Islet precursor cell (in vitro differentiated cells): ENCODE measurements at regions not wholly inside any gene's neighbourhood (a gene's known extent, or its start where the extent isn't known, plus 50 kb on each side); places are given as distances from the start of the nearest gene placed in this dataset.

Experiments
- DNase-seq: peaks from one replicate; pipeline ENCODE4 v3.0.0-alpha.2; 2018

DNA sequence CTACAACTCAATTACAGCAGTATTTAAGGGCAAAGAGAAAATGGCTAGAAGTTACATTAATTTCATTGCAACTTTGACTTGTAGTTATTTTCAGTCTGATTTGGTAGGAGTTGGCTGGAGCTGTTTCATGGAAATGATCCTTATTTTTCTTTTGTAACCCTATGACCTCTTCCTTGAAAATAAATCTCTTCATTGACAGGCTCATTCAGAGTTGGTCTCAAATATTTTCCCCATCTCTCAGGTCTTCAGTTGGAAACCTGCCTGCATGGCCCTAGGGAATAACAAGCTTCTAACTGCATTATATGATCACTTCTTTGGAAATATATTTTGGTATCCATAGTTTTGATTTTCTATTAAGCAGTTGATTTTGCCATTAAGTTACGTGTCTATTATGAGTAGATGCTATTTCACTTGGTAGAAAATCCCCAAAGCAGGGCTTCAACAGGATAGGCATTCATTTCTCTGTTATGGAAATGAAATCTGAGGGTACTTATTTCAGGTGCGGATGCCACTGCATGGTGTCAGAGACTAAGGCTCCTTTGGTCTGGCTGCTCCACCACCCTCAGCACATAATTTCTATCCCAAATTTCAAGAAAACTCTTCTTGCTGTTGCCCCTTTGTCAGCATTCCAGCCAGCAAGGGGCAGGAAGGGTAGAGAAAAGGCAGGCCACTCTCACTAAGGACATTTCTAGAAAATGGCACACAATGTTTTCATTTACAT lies 502.5 kb downstream of the SPRY1 start:
- DNase-seq = no peak

DNA sequence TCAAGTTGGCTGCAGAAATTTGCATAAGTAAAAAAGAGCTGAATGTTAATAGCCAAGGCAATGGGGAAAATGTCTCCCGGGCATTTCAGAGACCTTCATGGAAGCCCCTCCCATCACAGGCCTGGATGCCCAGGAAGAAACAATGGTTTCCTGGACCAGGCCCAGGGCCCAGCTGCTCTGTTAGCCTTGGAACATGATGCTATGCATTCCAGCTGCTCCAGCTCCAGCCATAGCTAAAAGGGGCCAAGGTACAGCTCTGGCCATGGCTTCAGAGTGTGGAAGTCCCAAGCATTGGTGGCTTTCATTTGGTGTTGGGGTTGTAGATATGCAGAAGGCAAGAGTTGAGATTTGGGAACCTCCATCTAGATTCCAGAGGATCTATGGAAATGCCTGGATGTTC lies 508.3 kb downstream of the SPRY1 start:
- no peak for DNase-seq

DNA sequence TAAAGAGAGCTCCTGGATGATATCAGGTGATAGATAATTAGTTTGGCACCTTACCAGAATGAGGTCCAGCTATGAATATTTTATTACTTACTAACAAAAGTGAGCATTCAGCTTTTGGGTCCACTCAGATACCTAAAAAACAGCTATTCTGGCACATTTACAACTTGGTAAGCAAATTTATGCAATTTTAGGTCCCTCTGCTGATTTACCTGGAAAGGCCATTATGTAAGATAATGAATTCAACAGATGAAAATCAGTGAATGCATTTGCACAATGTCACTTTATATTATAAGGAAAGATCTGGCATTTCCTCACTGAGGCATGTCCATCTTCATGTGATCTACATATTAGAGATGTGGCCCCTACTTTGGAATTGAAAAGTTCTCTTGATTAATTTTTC lies 517.0 kb downstream of the SPRY1 start:
- no peak for DNase-seq

DNA sequence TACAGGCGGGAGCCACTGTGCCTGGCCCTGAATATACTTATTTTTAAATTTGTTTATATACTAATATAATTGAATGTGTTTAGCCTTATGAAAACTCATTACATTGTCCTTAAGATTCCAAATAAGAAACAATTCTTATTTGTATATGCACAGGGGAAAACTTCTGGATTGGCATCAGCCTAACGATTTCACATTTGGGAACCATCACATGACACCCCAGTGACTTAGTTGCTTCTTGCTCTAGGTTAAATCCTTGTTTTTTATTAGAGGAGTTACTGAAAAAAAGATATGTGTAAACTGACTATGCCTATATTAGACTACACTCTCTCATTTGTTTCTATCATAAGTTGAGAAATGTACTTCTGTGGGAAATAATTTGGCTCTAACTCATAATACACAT lies 520.2 kb downstream of the SPRY1 start:
- DNase-seq = no peak

DNA sequence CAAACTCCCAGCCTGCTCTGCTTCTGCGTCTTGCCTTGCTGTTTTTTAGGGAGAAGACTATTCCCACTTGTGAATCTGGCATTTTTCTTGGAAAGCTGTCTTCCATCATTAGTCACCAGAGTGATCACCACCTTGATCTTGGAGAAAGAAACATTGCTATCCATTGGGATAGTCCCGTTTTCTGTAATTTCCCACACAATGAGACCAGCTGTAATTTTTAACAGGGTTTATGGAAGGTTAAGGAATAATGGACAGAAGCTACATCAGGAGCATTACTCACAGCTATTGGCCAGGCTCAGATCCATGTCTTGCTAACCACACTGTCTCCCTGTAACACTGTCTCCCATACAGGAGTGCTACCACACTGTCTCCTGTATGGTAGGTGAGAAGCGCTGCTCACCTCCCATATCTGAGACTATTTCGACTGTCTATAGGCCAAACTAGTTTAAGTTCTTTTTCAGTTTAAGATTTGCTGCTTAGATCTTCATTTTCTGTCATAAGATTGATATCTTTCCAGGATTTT lies 523.0 kb downstream of the SPRY1 start:
- DNase-seq = no peak

DNA sequence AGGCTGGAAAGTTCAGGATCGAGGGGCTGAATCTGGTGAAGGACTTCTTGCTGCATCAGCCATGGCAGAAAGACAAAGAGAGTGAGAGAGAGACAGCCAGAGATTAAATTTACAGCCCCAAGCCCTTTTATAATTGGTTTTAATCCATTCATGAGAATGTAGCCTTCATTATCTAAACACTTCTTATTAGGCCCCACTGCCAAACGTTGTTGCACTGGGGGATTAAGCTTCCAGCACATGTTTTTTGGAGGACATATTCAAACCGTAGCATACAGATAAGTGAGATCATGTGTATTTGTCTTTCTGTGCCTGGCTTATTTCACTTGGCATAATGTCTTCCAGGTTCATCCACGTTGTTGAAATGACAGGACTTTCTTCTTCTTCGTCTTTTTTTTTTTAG lies 524.7 kb downstream of the SPRY1 start:
- no peak for DNase-seq

DNA sequence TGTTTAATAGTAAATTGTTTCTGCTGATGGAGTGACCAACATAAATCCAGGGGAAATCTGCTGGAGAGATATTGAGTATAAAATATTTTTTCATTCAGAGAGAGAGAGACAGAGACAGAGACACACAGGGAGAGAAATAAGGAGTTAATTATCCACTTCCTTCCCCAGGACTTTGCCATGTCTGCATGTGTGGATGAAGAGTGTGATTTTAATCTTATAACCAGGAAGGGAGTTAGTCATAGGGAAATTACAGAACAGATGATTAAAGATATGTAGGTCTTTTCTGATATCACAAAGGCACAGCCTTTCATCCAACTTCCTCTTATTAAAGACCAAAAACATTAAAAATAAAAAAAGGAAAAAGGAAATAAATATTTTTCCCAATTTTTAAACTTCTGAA lies 526.3 kb downstream of the SPRY1 start:
- no peak for DNase-seq

DNA sequence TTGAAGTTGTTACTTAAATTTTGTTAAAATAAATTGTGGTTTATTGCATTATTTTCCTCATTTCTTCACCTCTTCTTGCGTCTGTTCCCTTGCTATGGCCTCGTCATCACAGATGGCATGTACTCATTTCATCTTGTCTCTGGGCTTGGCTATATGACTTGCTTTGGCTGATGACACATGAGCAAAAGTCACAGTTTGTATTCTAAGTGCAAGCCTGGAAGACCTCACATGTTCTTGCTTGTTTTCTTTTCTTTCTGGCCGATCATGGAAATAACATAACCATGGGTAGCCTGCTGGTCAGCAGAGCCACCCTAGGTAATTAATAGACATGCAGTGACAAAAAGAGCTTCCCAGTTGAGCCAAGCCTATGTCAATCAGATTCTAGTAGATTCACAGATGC lies 527.9 kb downstream of the SPRY1 start:
- DNase-seq = no peak

DNA sequence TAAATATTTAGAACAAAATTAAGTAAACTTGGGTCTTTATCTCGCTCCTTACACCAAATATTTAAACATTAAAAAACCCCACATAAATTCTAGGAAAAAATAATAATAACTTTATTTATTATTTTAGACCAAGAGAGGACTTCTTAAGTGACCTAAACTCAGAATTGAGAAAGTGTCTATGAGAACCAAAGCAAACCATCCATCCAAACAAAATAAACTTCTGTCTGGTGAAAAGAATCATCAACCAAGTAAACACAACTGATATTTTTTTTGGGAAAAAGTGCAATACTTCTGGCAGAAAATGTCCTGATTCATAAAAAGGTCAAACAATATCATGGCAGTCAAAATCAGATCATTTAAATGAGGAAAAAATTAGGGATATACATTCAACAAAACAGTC lies 533.0 kb downstream of the SPRY1 start:
- DNase-seq = no peak

DNA sequence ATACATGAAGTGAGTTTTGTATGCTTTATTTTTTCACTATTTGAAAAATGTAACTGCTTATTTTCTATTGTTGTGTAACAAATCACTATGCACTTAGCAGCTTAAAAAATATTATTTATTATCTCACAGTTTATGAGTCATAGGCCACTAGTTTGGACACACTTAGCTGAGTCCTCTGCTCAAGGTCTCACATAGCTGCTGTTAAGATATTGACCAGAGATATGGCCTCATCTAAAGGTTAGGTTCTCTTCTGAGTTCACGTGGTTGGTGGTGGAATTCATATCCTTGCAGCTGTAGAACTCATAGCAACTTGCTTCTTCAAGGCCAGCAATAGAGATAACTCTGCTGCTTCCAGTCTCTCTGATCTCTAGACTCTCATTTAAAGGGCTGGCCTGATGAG lies 534.4 kb downstream of the SPRY1 start:
- no peak for DNase-seq

DNA sequence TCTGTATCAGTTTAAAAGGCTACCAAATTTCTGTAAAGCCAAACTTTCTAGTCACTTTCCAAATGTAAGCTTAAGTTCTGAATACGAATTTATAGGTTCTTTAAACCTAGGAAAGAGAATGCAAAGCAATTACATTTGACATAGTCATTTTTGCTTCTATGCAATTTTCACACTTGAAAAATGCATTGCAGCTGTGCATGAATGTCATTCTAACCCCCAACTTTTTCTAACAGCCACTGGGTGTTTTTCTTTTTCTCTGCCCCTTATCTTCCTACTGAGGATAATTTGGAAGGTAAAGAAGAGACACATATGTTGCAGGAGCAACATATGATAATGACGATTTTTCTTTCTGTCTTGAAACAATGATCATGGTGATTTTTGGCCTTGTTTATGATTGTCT lies 537.5 kb downstream of the SPRY1 start:
- DNase-seq = no peak

DNA sequence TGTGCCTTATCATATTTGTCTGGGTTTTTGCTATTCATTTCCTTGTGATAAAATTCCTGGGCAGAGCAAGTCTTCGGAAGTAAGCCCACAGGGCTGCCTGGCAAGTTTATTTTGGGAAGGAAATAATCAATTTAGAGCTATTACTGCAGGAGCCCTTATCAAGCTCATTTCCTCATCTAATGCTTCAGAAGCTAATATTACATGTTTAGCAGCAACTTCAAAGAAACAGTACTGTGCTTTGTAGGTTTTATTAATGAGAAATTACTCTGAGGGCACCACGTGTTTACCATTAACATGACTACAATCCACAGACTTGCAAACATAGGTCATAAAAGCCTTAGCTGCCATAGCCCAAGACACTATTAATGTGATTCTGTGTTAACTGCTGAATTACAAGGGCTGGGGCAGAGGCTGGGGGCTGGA lies 540.0 kb downstream of the SPRY1 start:
- DNase-seq = no peak

DNA sequence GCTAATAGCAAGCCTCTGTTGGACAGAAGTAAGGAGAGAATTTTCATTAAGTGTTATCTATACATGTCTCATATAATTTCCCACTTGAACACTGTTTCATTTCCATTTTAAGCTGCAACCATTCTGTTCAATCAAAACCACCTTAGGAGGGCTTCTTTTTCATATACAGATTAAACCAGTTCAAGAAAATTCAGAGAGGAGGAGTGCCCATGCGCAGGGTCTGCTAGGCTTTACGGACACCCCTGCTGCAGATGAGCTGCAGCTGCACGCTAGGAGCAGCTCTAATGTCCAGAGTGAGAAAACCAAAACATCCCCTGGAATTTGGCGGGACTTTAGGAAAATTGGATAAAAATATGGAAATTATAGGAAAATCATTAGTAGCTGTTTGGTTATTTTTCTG lies 541.0 kb downstream of the SPRY1 start:
- no peak for DNase-seq

DNA sequence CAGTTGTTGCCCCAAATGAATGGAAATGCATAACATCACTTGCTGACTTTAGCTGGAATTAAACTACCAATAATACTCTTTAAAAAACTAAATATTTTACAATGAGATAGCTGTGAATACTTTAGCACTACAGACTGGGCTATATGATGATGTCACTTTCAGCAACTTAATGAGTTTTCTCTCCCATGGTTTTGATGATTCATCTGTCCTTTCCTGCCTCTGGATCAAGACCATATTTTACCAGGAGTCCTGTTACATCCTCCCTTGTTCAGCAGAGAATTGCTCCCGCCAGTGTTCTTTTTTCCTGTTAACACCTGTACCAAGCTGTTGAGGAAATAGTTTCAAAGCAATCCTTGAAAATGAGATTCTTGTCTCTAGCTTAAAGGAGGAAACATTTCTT lies 543.0 kb downstream of the SPRY1 start:
- no peak for DNase-seq

DNA sequence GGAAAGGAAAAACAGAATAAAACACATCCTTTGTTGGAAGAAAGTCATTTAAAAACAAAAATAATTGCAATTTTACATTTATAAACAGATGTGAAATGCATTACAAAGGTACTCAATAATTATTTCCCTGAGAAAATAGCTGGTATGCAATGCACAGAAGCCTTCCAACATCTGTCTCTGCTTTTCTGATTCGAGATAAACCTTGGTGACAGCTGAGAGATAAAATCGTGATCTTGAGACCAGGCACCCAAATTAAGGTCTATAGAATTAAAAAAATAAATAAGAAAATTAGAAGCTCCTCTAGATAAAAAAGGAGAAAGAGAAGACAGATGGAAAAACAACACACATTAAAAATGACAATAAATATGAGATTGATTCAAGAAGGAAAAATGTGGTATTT lies 544.0 kb downstream of the SPRY1 start:
- no peak for DNase-seq

DNA sequence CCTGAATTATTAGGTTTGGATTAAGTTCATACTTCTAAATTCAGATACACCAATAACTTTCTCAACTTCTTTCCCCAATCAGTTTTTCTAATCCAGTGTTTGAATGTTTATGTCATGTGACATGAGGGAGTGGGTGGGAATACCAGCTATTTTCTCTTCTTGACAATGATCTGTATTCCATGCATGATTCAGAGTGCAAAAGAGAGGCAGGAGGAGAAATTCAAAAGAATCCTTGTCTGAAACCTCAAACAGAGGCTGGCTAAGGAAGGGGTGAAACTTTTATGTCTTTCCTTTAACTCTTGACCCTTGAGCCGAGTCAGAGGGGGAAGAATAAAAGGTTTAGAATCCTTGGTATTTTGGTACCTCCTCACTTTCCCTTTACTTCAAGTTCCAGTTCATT lies 544.7 kb downstream of the SPRY1 start:
- no peak for DNase-seq

DNA sequence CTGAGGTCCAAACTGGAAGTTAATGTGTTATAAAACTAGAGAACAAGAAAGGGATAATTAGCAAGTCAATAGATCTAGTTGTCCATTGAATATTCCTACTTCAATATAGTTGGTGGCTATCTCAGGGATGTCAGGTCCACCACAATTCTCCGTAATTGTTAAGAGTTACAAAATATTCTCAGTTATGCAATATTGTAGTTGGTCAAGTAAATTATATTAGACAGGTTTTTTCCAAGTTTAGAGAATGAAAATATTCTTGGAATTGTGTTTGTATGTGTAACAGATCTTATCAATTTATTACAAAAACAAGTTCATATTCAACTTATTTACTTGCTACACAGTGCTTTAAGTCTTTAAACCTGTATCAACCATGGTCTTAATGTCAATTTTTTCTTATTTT lies 547.4 kb downstream of the SPRY1 start:
- DNase-seq = no peak

DNA sequence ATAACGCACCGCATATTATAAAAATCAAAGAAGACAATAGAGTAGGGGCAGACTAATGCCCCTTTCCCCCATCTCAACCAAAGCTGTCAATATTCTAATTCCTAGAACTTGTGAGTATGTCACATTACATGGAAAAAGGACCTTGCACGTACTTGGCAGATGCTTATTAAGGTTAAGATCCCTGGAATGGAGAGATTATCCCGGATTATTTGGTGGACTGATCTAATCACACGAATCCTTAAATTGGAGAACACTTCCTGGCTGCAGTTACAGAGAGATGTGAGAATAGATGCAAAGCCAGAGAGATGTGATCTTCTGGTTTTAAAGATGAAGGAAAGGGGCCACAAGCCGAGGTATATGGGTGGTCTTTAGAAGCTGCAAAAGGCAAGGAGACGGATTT lies 548.7 kb downstream of the SPRY1 start:
- DNase-seq = no peak

DNA sequence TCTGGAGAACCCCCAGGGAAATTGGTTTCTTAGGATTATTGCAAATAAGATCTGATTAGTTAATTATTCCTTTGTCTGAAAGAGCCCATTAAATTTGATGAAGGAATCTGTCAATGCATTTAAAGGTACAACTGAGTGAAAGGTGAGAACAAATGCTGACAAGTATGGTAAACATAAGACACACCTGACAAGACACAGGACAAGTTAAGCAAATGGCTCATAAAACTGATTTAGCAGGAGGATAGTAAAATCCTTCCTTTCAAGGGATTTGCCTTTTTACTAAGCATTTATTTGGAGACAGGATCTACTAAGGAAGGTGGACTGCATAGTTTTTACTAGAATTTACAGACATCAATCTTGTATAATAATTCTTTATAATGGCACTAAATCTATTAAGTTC lies 553.9 kb downstream of the SPRY1 start:
- no peak for DNase-seq

DNA sequence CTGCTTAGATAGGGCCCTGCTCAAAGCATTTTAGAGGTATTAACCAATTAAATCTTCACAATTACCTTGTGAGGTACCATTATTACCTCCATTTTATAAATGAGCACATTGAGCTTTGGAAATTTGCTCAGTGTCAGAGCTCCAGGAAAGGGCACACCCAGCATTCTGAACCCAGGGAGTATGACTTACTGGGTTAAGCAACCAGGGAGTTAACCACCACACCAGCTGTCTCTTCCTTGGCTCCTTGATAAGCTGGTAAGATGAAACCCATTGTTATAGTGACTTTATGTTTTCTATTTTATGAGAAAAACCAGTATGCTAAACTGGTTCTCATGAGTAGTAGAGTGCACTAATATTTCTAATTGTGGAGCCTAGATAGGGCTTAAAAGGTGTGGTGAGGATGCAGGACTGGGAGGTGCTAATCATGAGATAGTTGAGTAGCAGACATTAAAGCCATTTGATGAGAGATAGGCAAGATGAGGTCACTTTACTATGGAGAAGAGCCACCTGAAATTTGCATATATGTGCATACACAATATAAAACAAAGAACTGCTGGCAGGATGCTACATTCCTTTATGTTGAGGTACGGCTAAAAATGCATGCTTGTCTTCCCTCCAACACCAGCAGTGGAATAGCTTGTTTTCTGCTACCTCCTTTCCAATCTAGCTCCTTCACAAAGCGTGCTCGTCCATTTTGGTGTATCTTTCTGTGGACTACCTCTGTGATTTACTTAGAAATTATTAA lies 556.1 kb downstream of the SPRY1 start:
- DNase-seq = no peak

DNA sequence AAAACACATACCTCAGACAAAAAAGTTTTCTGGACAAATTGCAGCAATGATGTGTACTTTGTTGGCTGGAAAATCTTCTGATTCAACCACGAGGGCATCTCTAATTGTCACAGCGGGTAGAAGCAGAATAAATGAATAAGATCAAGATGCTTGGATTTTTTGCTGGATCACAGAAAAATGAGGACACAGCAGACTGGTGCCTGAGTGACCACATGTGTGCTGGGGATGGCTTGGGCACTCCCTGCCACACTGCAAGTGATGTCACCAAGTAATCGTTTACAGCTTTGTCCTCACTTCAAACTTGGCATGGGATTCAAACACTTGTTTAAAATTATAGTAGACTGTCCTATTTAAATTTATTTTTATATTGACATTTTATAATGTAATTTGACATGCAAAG lies 557.0 kb downstream of the SPRY1 start:
- DNase-seq = no peak

DNA sequence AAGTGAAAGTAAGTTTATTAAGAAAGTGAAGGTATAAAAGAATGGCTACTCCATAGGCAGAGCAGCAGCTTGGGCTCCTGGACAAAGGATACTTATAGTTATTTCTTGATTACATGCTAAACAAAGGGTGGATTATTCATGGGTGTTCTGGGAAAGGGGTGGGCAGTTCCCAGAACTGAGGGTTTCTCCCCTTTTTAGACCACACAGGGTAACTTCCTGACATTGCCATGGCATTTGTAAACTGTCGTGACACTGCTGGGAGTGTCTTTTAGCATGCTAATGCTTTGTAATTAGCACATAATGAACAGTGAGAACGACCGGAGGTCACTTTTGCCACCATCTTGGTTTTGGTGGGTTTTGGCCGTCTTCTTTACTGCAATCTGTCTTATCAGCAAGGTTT lies 557.6 kb downstream of the SPRY1 start:
- no peak for DNase-seq

DNA sequence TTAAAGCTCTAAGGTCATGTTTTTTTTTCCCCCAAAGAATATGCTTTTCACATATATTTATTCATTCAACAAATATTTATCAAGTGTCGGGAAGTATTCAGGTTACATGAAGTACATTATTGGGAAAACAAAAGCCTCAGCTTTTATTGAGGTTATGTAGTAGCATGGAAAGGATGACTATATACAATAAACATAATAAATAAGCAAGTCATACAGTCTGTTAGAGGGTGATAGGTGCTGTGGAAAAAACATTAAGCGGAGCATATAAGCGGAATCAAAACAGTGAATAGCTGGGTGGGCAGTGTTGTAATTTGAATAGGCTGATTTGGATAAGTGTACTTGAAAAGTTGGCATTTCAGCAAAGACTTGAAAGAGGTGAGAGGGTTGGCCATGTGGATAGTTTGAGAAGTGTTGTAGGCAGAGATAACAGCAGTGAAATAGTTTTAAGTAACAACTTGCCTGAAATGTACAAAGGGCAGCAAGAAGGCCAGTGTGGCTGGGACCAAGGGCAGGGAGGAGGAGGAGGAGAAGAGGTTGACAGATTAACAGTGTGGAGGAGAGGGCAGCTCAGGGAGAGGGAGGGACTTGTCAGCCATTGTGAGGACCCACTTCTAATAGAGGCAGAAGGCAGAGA lies 558.7 kb downstream of the SPRY1 start:
- no peak for DNase-seq

DNA sequence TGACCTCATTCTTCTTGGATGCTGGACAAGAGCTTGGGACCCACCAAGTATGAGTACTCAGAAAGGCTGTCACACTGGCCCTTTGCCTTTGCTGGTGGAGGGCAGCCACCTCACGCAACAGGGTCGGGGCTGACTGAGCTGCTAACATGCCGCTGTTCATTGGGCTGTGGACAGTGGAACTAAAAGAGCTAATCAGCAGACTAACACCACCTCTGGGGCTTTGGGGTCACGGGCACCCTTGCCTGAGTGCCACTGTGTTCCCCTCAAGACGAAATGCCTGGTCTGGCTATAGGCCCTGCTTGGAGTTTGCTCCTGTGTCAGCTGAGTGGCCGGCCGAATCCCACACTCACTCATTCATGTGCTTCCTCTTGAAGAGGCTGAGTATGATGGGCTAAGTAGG lies 559.6 kb downstream of the SPRY1 start:
- DNase-seq = no peak
